ENCODE measurements at regions not wholly inside any gene's neighbourhood (a gene's known extent, or its start where the extent isn't known, plus 50 kb on each side); places are given as distances from the start of the nearest gene placed in this dataset.

DNA sequence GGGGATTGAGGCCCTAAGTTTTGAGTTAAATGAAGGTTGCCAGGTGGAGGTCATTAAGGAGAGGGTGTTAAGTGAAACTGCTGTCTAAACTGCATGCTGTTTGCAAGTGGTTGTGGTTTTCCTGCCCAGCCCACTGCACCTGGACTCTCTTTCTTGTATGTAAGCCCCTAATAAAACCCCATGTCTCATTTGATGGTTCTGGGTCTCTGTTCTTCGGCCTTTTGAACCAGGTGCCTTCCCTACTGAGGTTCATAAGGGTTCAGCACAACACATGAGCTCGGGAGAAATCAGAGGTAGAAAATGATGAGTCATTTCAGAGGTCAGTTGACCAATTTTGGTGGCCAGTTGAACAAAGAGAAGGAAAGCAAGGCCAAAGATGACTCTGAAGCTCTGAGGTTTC, 382.5 kb downstream of the RPS29 start:
- no peak for TF ChIP-seq CTCF (conservative IDR thresholded peaks at IDR 0.05 in 1 of 2, IDR thresholded peaks at IDR 0.05 in 1 of 2; ENCODE audit: extremely low read depth in 1 of 2, insufficient read depth in 1 of 2, low read depth in 1 of 2, low read length in 2 of 2)
- TF ChIP-seq EZH2 (IDR thresholded peaks at IDR 0.05; ENCODE audit: borderline replicate concordance, low read length), result no peak

Data from mammary epithelial cell (primary cell).